BLaER1 (cell line): ENCODE measurements at regions not wholly inside any gene's neighbourhood (a gene's known extent, or its start where the extent isn't known, plus 50 kb on each side); places are given as distances from the start of the nearest gene placed in this dataset.
A peak's percentile ranks its signal among the peaks of the same experiment; 100 is the strongest.
"Not testable (repeated sequence)": the region's sequence is repeated elsewhere in the genome, so short reads cannot be mapped to it uniquely, and the experiment has no call there.

Experiments
- H3K27ac ChIP-seq: shearing (Covaris generic); formaldehyde crosslinking; 2 replicates; pipeline ENCODE4 v1.8.1; 2022
- H3K27me3 ChIP-seq: shearing (Covaris generic); formaldehyde crosslinking; 2 replicates; pipeline ENCODE4 v1.8.1; 2022
- H3K36me3 ChIP-seq: shearing (Covaris generic); formaldehyde crosslinking; 2 replicates; pipeline ENCODE4 v1.8.1; 2022
- H3K4me1 ChIP-seq: shearing (Covaris generic); formaldehyde crosslinking; 2 replicates; pipeline ENCODE4 v1.8.1; 2022
- H3K4me2 ChIP-seq: shearing (Covaris generic); formaldehyde crosslinking; 2 replicates; pipeline ENCODE4 v1.8.1; 2022
- H3K4me3 ChIP-seq: shearing (Covaris generic); formaldehyde crosslinking; 2 replicates; pipeline ENCODE4 v1.8.1; 2022
- H3K9ac ChIP-seq: shearing (Covaris generic); formaldehyde crosslinking; 2 replicates; pipeline ENCODE4 v1.8.1; 2022
- H3K9me3 ChIP-seq: shearing (Covaris generic); formaldehyde crosslinking; 2 replicates; pipeline ENCODE4 v1.8.1; 2022
- H4K20me1 ChIP-seq: shearing (Covaris generic); formaldehyde crosslinking; 2 replicates; pipeline ENCODE4 v1.8.1; 2022
- Cebpa-rat ChIP-seq: shearing (Covaris generic); IDR thresholded peaks from 2 replicates; pipeline ENCODE4 v1.8.1; 2022

- Histone ChIP-seq H3K27ac (no peak overlapping the region), H3K9ac (no peak overlapping the region), H3K27me3 (no peaks in the 10 kb centered on the region), H3K4me3 (no peak overlapping the region), H3K36me3 (no peaks in the 10 kb centered on the region), H3K4me2 (no peak overlapping the region), H4K20me1 (no peaks in the 10 kb centered on the region), H3K9me3 (peaks cover 14% of the 10 kb centered on the region), H3K4me1 (peaks cover 14% of the 10 kb centered on the region)
- no peak for TF ChIP-seq Cebpa-rat
Measured at GRCh38 chr2:7653617-7654016, 736.4 kb downstream of the RNF144A start.

- H4K20me1 ChIP-seq = no peaks in the 10 kb centered on the region
- H3K27me3 ChIP-seq = no peaks in the 10 kb centered on the region
- H3K36me3 ChIP-seq = no peaks in the 10 kb centered on the region
- no peak overlapping the region for H3K9ac ChIP-seq
- H3K4me3 ChIP-seq = no peak overlapping the region
- H3K9me3 ChIP-seq = peaks cover 22% of the 10 kb centered on the region
- peak; percentile 76 for TF ChIP-seq Cebpa-rat
- peaks cover 14% of the 10 kb centered on the region for H3K4me1 ChIP-seq
- H3K4me2 ChIP-seq = no peak overlapping the region
- no peak overlapping the region for H3K27ac ChIP-seq
Measured at GRCh38 chr2:7655629-7656028, 738.4 kb downstream of the RNF144A start.

GRCh38 chr2:7657526-7657925 is 740.3 kb downstream of the RNF144A start:
- H3K9ac ChIP-seq, H3K4me3 ChIP-seq, H3K27ac ChIP-seq, H3K36me3 ChIP-seq, H4K20me1 ChIP-seq, H3K27me3 ChIP-seq: not testable (repeated sequence)
- peaks cover 14% of the 10 kb centered on the region for H3K4me1 ChIP-seq
- peaks cover 22% of the 10 kb centered on the region for H3K9me3 ChIP-seq
- peak overlapping the region; percentile 11; the same call in 1 of the 2 replicates for H3K4me2 ChIP-seq

GRCh38 chr2:7658486-7658885 is 741.3 kb downstream of the RNF144A start:
- Histone ChIP-seq H3K4me2 (no peak overlapping the region), H3K9me3 (peaks cover 18% of the 10 kb centered on the region), H3K4me1 (peaks cover 14% of the 10 kb centered on the region), H3K27ac (no peak overlapping the region), H3K36me3 (no peaks in the 10 kb centered on the region), H4K20me1 (no peaks in the 10 kb centered on the region), H3K9ac (no peak overlapping the region), H3K27me3 (no peaks in the 10 kb centered on the region), H3K4me3 (no peak overlapping the region)
- no peak for TF ChIP-seq Cebpa-rat

- peaks cover 14% of the 10 kb centered on the region for H3K4me1 ChIP-seq
- H3K4me2 ChIP-seq = no peak overlapping the region
- H3K27ac ChIP-seq = no peak overlapping the region
- no peak for TF ChIP-seq Cebpa-rat
- no peak overlapping the region for H3K9ac ChIP-seq
- no peaks in the 10 kb centered on the region for H3K36me3 ChIP-seq
- H3K4me3 ChIP-seq = no peak overlapping the region
- peaks cover 8% of the 10 kb centered on the region for H3K9me3 ChIP-seq
- H4K20me1 ChIP-seq = no peaks in the 10 kb centered on the region
- H3K27me3 ChIP-seq = no peaks in the 10 kb centered on the region
Measured at GRCh38 chr2:7660816-7661215, 743.6 kb downstream of the RNF144A start.

GRCh38 chr2:7661502-7661901 is 744.3 kb downstream of the RNF144A start:
- Histone ChIP-seq H4K20me1 (no peaks in the 10 kb centered on the region), H3K9ac (no peak overlapping the region), H3K4me2 (no peak overlapping the region), H3K4me1 (peaks cover 13% of the 10 kb centered on the region), H3K36me3 (no peaks in the 10 kb centered on the region), H3K9me3 (peaks cover 8% of the 10 kb centered on the region), H3K4me3 (no peak overlapping the region), H3K27me3 (no peaks in the 10 kb centered on the region), H3K27ac (no peak overlapping the region)
- no peak for TF ChIP-seq Cebpa-rat

GRCh38 chr2:7665880-7666279 is 748.7 kb downstream of the RNF144A start:
- Histone ChIP-seq H3K4me3 (no peak overlapping the region), H3K9ac (no peak overlapping the region), H3K4me2 (no peak overlapping the region), H3K27ac (no peak overlapping the region), H3K4me1 (no peaks in the 10 kb centered on the region), H3K36me3 (no peaks in the 10 kb centered on the region), H3K27me3 (no peaks in the 10 kb centered on the region), H3K9me3 (no peaks in the 10 kb centered on the region), H4K20me1 (no peaks in the 10 kb centered on the region)
- no peak for TF ChIP-seq Cebpa-rat

- Histone ChIP-seq H3K9ac (no peak overlapping the region), H3K4me2 (no peak overlapping the region), H3K27ac (no peak overlapping the region), H3K27me3 (no peaks in the 10 kb centered on the region), H3K4me1 (no peaks in the 10 kb centered on the region), H3K4me3 (no peak overlapping the region), H3K9me3 (no peaks in the 10 kb centered on the region), H3K36me3 (no peaks in the 10 kb centered on the region), H4K20me1 (no peaks in the 10 kb centered on the region)
- no peak for TF ChIP-seq Cebpa-rat
Measured at GRCh38 chr2:7666596-7667259, 749.5 kb downstream of the RNF144A start.

GRCh38 chr2:7667260-7667757 is 750.1 kb downstream of the RNF144A start:
- Histone ChIP-seq H3K9me3 (no peaks in the 10 kb centered on the region), H3K27me3 (no peaks in the 10 kb centered on the region), H3K27ac (no peak overlapping the region), H3K4me2 (no peak overlapping the region), H3K4me1 (no peaks in the 10 kb centered on the region), H3K4me3 (no peak overlapping the region), H3K36me3 (no peaks in the 10 kb centered on the region), H4K20me1 (no peaks in the 10 kb centered on the region), H3K9ac (no peak overlapping the region)
- no peak for TF ChIP-seq Cebpa-rat

- Histone ChIP-seq H3K4me3 (no peak overlapping the region), H3K27me3 (no peaks in the 10 kb centered on the region), H3K36me3 (no peaks in the 10 kb centered on the region), H4K20me1 (no peaks in the 10 kb centered on the region), H3K4me2 (no peak overlapping the region), H3K4me1 (no peaks in the 10 kb centered on the region), H3K9ac (no peak overlapping the region), H3K27ac (no peak overlapping the region), H3K9me3 (no peaks in the 10 kb centered on the region)
- TF ChIP-seq Cebpa-rat = no peak
Measured at GRCh38 chr2:7670905-7671641, 753.9 kb downstream of the RNF144A start.
